Ishikawa (cell line): ENCODE measurements at regions not wholly inside any gene's neighbourhood (a gene's known extent, or its start where the extent isn't known, plus 50 kb on each side); places are given as distances from the start of the nearest gene placed in this dataset.

Source experiments
- CEBPB ChIP-seq: IDR thresholded peaks from 2 replicates; pipeline ENCODE4 v1.6.1; 2012
- CREB1 ChIP-seq: IDR thresholded peaks from 2 replicates; pipeline ENCODE4 v1.6.1; 2012; ENCODE audit warnings: low read depth
- EGR1 ChIP-seq: IDR thresholded peaks from 2 replicates; pipeline ENCODE4 v1.6.1; 2012
- EP300 ChIP-seq: IDR thresholded peaks from 2 replicates; pipeline ENCODE4 v1.6.1; 2012; ENCODE audit warnings: borderline replicate concordance
- NFIC ChIP-seq: IDR thresholded peaks from 2 replicates; pipeline ENCODE4 v1.6.1; 2012
- RAD21 ChIP-seq: IDR thresholded peaks from 2 replicates; pipeline ENCODE4 v1.6.1; 2012; ENCODE audit warnings: low read depth
- TAF1 ChIP-seq: IDR thresholded peaks from 2 replicates; pipeline ENCODE4 v1.6.1; 2012; ENCODE audit warnings: low read depth, mild to moderate bottlenecking
- TEAD4 ChIP-seq: IDR thresholded peaks from 2 replicates; pipeline ENCODE4 v1.6.1; 2012
- TF ChIP-seq, protein P1 (sequence below): IDR thresholded peaks from 2 replicates; pipeline ENCODE4 v1.6.1; 2012
- TF ChIP-seq, protein P2 (sequence below): IDR thresholded peaks from 2 replicates; pipeline ENCODE4 v1.6.1; 2012; ENCODE audit warnings: low read depth, mild to moderate bottlenecking

DNA sequence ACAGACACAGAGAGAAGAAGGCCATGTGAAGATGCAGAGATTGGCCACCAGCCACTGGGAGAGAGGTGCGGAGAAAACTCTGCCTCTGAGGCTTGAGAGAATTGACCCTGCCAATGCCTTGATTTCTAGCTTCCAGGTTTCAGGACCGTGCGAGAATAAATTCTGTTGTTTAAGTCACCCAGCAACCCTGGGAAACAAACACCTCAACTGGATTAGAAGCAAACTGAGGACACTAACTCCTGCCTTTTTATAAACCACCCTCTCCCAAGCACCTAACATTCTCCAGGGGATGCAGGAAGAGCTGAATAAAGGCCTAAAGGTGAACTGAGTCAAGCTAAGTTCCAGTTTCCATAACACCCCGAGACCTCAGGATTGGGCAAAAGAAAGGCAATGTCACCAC, 136.1 kb downstream of the ANKRD60 start:
- TF ChIP-seq EGR1 (no peak), RAD21 (no peak), NFIC (no peak), CEBPB (no peak), EP300 (no peak), CREB1 (no peak), TEAD4 (no peak), TAF1 (no peak)
- TF ChIP-seq, protein P1, sequence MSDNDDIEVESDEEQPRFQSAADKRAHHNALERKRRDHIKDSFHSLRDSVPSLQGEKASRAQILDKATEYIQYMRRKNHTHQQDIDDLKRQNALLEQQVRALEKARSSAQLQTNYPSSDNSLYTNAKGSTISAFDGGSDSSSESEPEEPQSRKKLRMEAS: no peak
- TF ChIP-seq, protein P2, sequence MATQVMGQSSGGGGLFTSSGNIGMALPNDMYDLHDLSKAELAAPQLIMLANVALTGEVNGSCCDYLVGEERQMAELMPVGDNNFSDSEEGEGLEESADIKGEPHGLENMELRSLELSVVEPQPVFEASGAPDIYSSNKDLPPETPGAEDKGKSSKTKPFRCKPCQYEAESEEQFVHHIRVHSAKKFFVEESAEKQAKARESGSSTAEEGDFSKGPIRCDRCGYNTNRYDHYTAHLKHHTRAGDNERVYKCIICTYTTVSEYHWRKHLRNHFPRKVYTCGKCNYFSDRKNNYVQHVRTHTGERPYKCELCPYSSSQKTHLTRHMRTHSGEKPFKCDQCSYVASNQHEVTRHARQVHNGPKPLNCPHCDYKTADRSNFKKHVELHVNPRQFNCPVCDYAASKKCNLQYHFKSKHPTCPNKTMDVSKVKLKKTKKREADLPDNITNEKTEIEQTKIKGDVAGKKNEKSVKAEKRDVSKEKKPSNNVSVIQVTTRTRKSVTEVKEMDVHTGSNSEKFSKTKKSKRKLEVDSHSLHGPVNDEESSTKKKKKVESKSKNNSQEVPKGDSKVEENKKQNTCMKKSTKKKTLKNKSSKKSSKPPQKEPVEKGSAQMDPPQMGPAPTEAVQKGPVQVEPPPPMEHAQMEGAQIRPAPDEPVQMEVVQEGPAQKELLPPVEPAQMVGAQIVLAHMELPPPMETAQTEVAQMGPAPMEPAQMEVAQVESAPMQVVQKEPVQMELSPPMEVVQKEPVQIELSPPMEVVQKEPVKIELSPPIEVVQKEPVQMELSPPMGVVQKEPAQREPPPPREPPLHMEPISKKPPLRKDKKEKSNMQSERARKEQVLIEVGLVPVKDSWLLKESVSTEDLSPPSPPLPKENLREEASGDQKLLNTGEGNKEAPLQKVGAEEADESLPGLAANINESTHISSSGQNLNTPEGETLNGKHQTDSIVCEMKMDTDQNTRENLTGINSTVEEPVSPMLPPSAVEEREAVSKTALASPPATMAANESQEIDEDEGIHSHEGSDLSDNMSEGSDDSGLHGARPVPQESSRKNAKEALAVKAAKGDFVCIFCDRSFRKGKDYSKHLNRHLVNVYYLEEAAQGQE: no peak
